SK-N-SH treated with all-trans-retinoic acid at 6 μM for 48 hours (cell line): ENCODE measurements at regions not wholly inside any gene's neighbourhood (a gene's known extent, or its start where the extent isn't known, plus 50 kb on each side); places are given as distances from the start of the nearest gene placed in this dataset.

Experiments used
- ATAC-seq: fragments of 200-7000 bp; cut with Tn5 transposase; 3 replicates; pipeline ENCODE4 v1.9.1; 2020; ENCODE audit warnings: mild to moderate bottlenecking, moderate library complexity
- ARNTL ChIP-seq: fragments of 450-650 bp; formaldehyde crosslinking; IDR thresholded peaks from 2 replicates; pipeline ENCODE4 v1.5.0; 2020; ENCODE audit warnings: low read depth, mild to moderate bottlenecking, moderate library complexity, borderline replicate concordance
- BACH2 ChIP-seq: fragments of 250-450 bp; sonication (Bioruptor Pico); IDR thresholded peaks from 2 replicates; pipeline ENCODE4 v1.9.0; 2021; ENCODE audit warnings: mild to moderate bottlenecking, borderline replicate concordance
- ESRRG ChIP-seq: fragments of 250-450 bp; sonication (Bioruptor Pico); IDR thresholded peaks from 2 replicates; pipeline ENCODE4 v1.6.1; 2021; ENCODE audit warnings: mild to moderate bottlenecking
- GLIS3 ChIP-seq: fragments of 250-450 bp; sonication (Bioruptor Pico); IDR thresholded peaks from 2 replicates; pipeline ENCODE4 v1.5.0; 2020; ENCODE audit warnings: mild to moderate bottlenecking, moderate library complexity
- ISL1 ChIP-seq: fragments of 250-450 bp; sonication (Bioruptor Pico); IDR thresholded peaks from 2 replicates; pipeline ENCODE4 v2.1.2; 2022; ENCODE audit warnings: mild to moderate bottlenecking, moderate library complexity
- OSR1 ChIP-seq: fragments of 250-450 bp; sonication (Bioruptor Pico); IDR thresholded peaks from 2 replicates; pipeline ENCODE4 v1.8.0; 2022; ENCODE audit warnings: moderate library complexity, mild to moderate bottlenecking, inconsistent platforms
- PPARA ChIP-seq: fragments of 250-450 bp; sonication (Bioruptor Pico); IDR thresholded peaks from 2 replicates; pipeline ENCODE4 v1.5.0; 2020; ENCODE audit warnings: mild to moderate bottlenecking, borderline replicate concordance
- RARB ChIP-seq: fragments of 250-450 bp; sonication (Bioruptor Pico); IDR thresholded peaks from 2 replicates; pipeline ENCODE4 v1.8.0; 2021; ENCODE audit warnings: mild to moderate bottlenecking, moderate library complexity
- SNAI2 ChIP-seq: fragments of 250-450 bp; sonication (Bioruptor Pico); IDR thresholded peaks from 2 replicates; pipeline ENCODE4 v1.5.0; 2020; ENCODE audit warnings: mild to moderate bottlenecking, moderate library complexity
- TCF4 ChIP-seq: fragments of 250-450 bp; sonication (Bioruptor Pico); IDR thresholded peaks from 2 replicates; pipeline ENCODE4 v1.8.0; 2021; ENCODE audit warnings: mild to moderate bottlenecking, moderate library complexity, borderline replicate concordance
- TOX ChIP-seq: fragments of 250-450 bp; sonication (Bioruptor Pico); IDR thresholded peaks from 2 replicates; pipeline ENCODE4 v1.8.0; 2021; ENCODE audit warnings: mild to moderate bottlenecking, moderate library complexity, borderline replicate concordance
- ZC3H10 ChIP-seq: fragments of 250-450 bp; sonication (Bioruptor Pico); IDR thresholded peaks from 2 replicates; pipeline ENCODE4 v1.5.1; 2021; ENCODE audit warnings: mild to moderate bottlenecking, moderate library complexity
- ZFP3 ChIP-seq: fragments of 250-450 bp; sonication (Bioruptor Pico); IDR thresholded peaks from 2 replicates; pipeline ENCODE4 v1.5.0; 2020; ENCODE audit warnings: mild to moderate bottlenecking, moderate library complexity
- ZFP30 ChIP-seq: fragments of 450-650 bp; formaldehyde crosslinking; IDR thresholded peaks from 2 replicates; pipeline ENCODE4 v1.5.0; 2022; ENCODE audit warnings: mild to moderate bottlenecking, moderate library complexity
- ZNF565 ChIP-seq: fragments of 450-650 bp; formaldehyde crosslinking; conservative IDR thresholded peaks from 2 replicates; pipeline ENCODE4 v1.5.0; 2020; ENCODE audit warnings: low read depth, mild to moderate bottlenecking, moderate library complexity
- ZNF70 ChIP-seq: fragments of 450-650 bp; formaldehyde crosslinking; IDR thresholded peaks from 2 replicates; pipeline ENCODE4 v1.5.0; 2020; ENCODE audit warnings: mild to moderate bottlenecking, moderate library complexity
- ZNF8 ChIP-seq: fragments of 450-650 bp; formaldehyde crosslinking; IDR thresholded peaks from 2 replicates; pipeline ENCODE4 v1.5.0; 2020; ENCODE audit warnings: mild to moderate bottlenecking, moderate library complexity
- TF ChIP-seq, protein P1 (sequence below): fragments of 250-450 bp; sonication (Bioruptor Pico); IDR thresholded peaks from 2 replicates; pipeline ENCODE4 v1.8.0; 2020; ENCODE audit warnings: mild to moderate bottlenecking, moderate library complexity, borderline replicate concordance
- TF ChIP-seq, protein P2 (sequence below): fragments of 250-450 bp; sonication (Bioruptor Pico); IDR thresholded peaks from 2 replicates; pipeline ENCODE4 v1.5.1; 2021; ENCODE audit warnings: mild to moderate bottlenecking, moderate library complexity
- TF ChIP-seq, protein P3 (sequence below): fragments of 250-450 bp; sonication (Bioruptor Pico); IDR thresholded peaks from 2 replicates; pipeline ENCODE4 v1.5.1; 2020; ENCODE audit warnings: low read depth, mild to moderate bottlenecking, moderate library complexity

DNA sequence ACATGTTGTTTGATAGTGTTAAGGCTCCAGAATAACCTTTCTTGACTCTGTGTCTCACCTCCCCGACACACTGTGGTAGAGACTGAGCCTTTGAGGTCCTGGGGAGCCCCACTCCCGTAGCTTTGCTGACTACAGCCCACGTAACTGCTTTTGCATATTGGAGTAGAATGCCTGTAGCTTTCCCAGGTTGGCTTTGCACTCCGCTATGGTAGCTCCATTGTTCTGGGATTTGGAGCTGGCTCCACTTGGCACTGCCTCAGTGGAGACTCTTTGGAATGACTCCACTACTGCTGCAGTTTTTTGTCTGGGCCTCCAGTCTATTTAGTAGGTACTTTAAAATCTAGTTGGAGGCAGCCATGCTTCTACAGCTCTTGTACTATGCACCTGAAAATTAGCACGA is 56.2 kb upstream of the ANXA1 start:
- no peak for ATAC-seq

DNA sequence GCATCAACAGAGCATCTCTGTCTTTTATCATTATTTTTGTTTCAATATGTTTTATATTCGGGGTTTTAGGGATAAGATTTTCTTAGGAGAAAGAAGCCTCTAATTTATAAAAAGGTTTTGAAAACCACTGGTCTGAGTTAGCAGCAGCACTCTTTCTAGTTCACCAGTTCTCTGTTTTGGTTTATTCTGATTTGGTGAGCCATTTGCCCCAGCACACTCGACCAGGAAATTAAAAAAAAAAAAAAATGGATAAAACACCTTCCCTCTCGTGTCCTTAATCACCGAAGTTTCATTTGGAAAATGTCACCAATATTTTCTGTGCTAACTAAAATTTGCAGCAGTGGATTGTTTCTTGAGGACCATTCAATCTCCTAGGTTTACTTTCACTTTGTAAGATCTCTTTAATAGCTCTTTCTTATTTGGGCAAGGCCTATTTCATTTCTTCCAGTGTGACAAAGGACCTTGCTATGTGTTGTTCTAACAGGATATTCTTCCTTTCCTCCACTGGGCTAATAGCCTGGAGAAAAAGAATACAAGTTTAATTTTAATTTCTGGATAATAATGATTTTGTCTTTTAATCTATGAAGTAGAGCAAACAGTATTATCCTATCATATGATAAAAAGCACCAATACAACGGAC is 57.8 kb upstream of the ANXA1 start:
- TF ChIP-seq SNAI2 (CRISPR knock-in tag) (no peak), ZFP3 (CRISPR knock-in tag) (no peak), PPARA (CRISPR knock-in tag) (no peak), ZNF565 (CRISPR knock-in tag) (no peak), ZNF8 (CRISPR knock-in tag) (no peak), ZC3H10 (CRISPR knock-in tag) (no peak), OSR1 (CRISPR knock-in tag) (no peak), TOX (CRISPR knock-in tag) (no peak), BACH2 (no peak), ESRRG (CRISPR knock-in tag) (no peak), ISL1 (CRISPR knock-in tag) (no peak)
- TF ChIP-seq, protein P1, sequence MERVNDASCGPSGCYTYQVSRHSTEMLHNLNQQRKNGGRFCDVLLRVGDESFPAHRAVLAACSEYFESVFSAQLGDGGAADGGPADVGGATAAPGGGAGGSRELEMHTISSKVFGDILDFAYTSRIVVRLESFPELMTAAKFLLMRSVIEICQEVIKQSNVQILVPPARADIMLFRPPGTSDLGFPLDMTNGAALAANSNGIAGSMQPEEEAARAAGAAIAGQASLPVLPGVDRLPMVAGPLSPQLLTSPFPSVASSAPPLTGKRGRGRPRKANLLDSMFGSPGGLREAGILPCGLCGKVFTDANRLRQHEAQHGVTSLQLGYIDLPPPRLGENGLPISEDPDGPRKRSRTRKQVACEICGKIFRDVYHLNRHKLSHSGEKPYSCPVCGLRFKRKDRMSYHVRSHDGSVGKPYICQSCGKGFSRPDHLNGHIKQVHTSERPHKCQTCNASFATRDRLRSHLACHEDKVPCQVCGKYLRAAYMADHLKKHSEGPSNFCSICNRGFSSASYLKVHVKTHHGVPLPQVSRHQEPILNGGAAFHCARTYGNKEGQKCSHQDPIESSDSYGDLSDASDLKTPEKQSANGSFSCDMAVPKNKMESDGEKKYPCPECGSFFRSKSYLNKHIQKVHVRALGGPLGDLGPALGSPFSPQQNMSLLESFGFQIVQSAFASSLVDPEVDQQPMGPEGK = no peak
- TF ChIP-seq, protein P2, sequence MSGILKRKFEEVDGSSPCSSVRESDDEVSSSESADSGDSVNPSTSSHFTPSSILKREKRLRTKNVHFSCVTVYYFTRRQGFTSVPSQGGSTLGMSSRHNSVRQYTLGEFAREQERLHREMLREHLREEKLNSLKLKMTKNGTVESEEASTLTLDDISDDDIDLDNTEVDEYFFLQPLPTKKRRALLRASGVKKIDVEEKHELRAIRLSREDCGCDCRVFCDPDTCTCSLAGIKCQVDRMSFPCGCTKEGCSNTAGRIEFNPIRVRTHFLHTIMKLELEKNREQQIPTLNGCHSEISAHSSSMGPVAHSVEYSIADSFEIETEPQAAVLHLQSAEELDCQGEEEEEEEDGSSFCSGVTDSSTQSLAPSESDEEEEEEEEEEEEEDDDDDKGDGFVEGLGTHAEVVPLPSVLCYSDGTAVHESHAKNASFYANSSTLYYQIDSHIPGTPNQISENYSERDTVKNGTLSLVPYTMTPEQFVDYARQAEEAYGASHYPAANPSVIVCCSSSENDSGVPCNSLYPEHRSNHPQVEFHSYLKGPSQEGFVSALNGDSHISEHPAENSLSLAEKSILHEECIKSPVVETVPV (CRISPR knock-in tag) = no peak
- TF ChIP-seq, protein P3, sequence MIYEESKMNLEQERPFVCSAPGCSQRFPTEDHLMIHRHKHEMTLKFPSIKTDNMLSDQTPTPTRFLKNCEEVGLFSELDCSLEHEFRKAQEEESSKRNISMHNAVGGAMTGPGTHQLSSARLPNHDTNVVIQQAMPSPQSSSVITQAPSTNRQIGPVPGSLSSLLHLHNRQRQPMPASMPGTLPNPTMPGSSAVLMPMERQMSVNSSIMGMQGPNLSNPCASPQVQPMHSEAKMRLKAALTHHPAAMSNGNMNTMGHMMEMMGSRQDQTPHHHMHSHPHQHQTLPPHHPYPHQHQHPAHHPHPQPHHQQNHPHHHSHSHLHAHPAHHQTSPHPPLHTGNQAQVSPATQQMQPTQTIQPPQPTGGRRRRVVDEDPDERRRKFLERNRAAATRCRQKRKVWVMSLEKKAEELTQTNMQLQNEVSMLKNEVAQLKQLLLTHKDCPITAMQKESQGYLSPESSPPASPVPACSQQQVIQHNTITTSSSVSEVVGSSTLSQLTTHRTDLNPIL (CRISPR knock-in tag) = no peak
- peak; percentile 74 for ATAC-seq

More for the DNA sequence above, 56.2 kb upstream of the ANXA1 start:
- TF ChIP-seq RARB (CRISPR knock-in tag) (no peak), ARNTL (CRISPR knock-in tag) (no peak), ZNF70 (no peak)

DNA sequence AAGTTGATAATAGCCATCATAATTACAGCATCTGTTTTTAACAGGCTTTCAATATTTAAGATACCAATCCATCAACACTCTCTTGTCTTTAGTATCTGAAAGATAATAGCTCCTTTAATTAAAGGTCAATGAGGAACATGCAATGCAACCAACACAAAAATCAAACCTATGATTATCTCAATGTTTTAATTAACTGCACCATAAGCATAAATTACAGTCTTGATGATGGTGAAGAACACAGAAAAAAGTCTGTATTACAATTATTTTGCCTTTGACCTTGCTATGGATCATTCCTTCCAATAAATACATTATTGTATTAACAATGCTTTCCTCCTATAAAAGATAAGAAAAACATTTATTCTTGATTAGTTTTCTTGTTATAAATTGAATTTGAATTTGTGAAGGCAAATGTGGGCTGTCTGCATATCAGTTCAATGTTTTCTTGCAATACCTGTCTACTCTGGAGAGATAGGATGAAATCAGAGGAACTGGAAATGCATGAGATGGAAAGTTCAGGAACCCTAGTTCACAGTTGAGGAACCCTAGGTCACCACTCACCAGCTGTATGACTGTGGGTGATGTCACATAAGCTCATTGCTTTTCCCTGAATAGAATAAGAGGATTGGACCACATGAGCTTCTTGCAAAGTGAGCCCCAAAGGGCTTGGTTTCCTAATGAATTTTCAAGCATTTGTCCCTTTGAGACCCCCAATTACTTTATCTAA is 58.5 kb upstream of the ANXA1 start:
- peak; percentile 19; the same call in 1 of the 3 replicates for ATAC-seq
- TF ChIP-seq ZNF8 (CRISPR knock-in tag) (no peak), SNAI2 (CRISPR knock-in tag) (no peak), RARB (CRISPR knock-in tag) (no peak)

DNA sequence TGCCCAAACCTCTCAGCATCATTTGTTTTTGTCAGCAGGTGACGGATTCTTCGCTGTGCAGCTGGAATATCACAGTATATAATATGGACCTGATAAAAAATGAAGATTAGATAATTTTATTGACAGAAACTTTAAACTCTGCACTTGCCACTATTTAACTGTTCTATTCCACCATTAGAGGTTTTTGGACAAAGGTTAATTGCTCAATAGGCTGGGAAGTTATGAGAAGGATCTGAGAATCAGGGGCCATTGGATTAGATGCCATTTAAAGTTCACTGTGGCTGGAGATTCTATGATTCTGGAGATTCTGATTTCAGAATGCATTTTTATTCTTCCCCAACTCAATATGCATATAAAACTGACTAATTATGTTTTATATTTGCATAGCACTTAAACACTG is 59.8 kb upstream of the ANXA1 start:
- TF ChIP-seq ZNF8 (CRISPR knock-in tag) = no peak

DNA sequence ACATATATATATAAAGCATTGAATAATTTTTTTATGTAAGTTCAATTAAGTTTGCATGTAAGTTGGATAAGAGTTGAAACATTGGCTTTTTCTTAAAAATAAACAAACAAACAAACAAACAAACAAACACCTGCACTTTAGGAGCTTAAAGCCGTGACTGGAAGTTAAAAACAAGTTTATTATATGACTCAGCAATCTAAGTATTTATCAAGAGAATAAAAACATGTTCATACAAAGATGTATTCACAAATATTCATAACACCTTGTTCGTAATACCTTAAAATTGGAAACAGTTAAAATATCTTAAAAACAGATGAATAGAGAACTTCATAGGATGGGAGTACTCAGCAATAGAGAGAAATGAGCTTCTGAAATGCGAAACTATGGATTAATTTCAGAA is 61.5 kb upstream of the ANXA1 start:
- TF ChIP-seq OSR1 (CRISPR knock-in tag) = no peak
- no peak for ATAC-seq

More for the DNA sequence above, 59.8 kb upstream of the ANXA1 start:
- ATAC-seq = no peak

DNA sequence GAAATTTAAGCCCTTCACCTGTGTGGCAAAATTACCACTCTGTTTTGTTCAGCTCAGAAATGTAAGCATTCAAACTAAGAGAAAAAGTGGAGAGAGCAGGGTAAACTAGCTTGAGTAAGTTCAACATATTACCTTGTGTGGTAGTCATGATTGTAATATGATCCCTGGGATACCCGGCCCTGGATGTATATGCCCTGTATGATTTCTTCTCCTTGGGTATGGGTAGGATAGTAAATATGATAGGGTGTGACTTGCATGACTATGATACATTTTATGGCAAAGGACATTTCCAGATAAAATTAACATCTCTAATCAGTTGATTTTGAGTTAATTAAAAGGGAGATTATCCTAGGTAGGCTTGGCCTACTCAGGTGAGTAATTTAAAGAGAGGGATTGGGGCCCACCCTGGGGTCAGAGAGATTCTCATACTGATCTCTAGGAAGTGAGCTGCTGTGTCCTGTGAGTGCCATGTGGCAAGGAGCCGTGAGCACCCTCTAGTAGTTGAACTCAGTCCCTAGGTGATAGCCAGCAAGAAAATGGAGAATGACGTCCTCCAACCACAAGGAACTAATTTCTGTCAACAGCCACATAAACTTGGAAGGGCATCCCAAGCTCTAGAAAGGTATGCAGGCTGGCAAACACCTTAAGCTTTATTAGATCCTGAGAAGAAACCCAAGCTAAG is 62.2 kb upstream of the ANXA1 start:
- no peak for ATAC-seq
- TF ChIP-seq TCF4 (CRISPR knock-in tag) (no peak), ISL1 (CRISPR knock-in tag) (no peak), ZC3H10 (CRISPR knock-in tag) (no peak), ZNF8 (CRISPR knock-in tag) (no peak), TOX (CRISPR knock-in tag) (no peak), RARB (CRISPR knock-in tag) (no peak), ZFP30 (no peak), OSR1 (CRISPR knock-in tag) (no peak), ZFP3 (CRISPR knock-in tag) (no peak), ZNF70 (no peak), SNAI2 (CRISPR knock-in tag) (no peak), PPARA (CRISPR knock-in tag) (no peak), GLIS3 (no peak), ZNF565 (CRISPR knock-in tag) (no peak), ARNTL (CRISPR knock-in tag) (no peak)
- TF ChIP-seq, protein P3 (CRISPR knock-in tag) = no peak
- TF ChIP-seq, protein P2 (CRISPR knock-in tag) = no peak
- TF ChIP-seq, protein P1 = no peak
